Epithelial cell of esophagus (primary cell): ENCODE measurements at regions not wholly inside any gene's neighbourhood (a gene's known extent, or its start where the extent isn't known, plus 50 kb on each side); places are given as distances from the start of the nearest gene placed in this dataset.

ENCODE experiments used
- DNase-seq: peaks from one replicate; pipeline ENCODE4 v3.0.0; 2010; ENCODE audit warnings: low read depth
- H3K4me3 ChIP-seq: 2 replicates; pipeline ENCODE4 v1.5.1; 2011; ENCODE audit warnings: mild to moderate bottlenecking, low read length, control low read depth
- CTCF ChIP-seq: IDR thresholded peaks from 2 replicates; pipeline ENCODE4 v1.5.1; 2011; ENCODE audit warnings: low read depth, mild to moderate bottlenecking, low read length, control low read depth, inconsistent platforms; ENCODE audit not compliant: insufficient read depth; ENCODE audit errors: missing control alignments

DNA sequence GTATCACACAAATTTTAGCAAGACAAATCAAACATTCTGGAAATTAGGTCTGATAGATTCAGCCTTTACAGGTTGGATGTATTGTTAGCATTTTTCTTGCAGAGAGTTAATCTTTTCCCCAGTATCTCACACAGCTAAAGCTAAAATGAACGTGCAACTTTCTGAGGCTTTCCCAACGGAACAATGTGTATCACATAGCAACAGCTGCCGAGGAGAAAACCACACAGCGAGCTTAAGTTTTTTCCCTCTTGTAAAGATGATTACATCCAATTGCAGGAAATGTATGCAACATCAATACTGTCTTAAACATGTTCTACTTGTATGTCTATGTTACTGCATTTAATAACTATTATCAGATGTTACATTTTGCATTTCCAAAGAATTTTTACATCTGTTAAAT lies 182.2 kb downstream of the CCDC59 start:
- H3K4me3 ChIP-seq: no peak overlapping the region
- no peak for DNase-seq
- no peak for TF ChIP-seq CTCF

- no peak for TF ChIP-seq CTCF
- H3K4me3 ChIP-seq: no peak overlapping the region
- no peak for DNase-seq
These were observed 183.3 kb downstream of the CCDC59 start for GRCh38 chr12:82174936-82175335.

GRCh38 chr12:82174383-82174782 lies 183.8 kb downstream of the CCDC59 start:
- DNase-seq: no peak
- no peak overlapping the region for H3K4me3 ChIP-seq
- TF ChIP-seq CTCF: no peak

DNA sequence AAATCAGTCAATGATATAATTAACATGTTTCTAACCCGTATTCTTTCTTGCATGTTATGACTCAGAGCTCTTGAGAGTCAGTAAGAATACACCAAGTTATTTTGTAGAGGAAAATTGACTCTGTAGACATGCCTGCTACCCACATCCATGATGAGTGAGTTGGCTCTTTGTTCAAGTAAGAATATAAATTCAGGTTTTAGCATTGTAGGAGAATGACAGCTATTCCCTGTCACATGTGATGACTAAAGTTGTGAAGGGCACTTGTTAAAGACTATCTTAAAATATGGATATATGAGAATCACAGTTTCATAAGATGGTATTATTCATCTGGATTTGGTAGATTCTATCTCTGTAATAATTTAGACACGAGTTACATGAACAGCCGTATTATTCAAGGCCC lies 209.1 kb downstream of the CCDC59 start:
- no peak for DNase-seq
- no peak for TF ChIP-seq CTCF
- no peak overlapping the region for H3K4me3 ChIP-seq

GRCh38 chr12:82146740-82147139 lies 211.4 kb downstream of the CCDC59 start:
- H3K4me3 ChIP-seq: no peak overlapping the region
- no peak for TF ChIP-seq CTCF
- DNase-seq: no peak

GRCh38 chr12:82144505-82144904 lies 213.7 kb downstream of the CCDC59 start:
- no peak overlapping the region for H3K4me3 ChIP-seq
- peak; percentile 10 for DNase-seq
- TF ChIP-seq CTCF: no peak

GRCh38 chr12:82132390-82132789 lies 225.8 kb downstream of the CCDC59 start:
- DNase-seq: no peak
- no peak overlapping the region for H3K4me3 ChIP-seq
- TF ChIP-seq CTCF: no peak
